HG02571 (cell line): ENCODE measurements at regions not wholly inside any gene's neighbourhood (a gene's known extent, or its start where the extent isn't known, plus 50 kb on each side); places are given as distances from the start of the nearest gene placed in this dataset.
"Not testable (repeated sequence)": the region's sequence is repeated elsewhere in the genome, so short reads cannot be mapped to it uniquely, and the experiment has no call there.

ENCODE experiments used
- ATAC-seq: cut with Tn5 transposase; IDR thresholded peaks from one replicate; pipeline ENCODE4 v1.9.1; 2021; ENCODE audit warnings: mild to moderate bottlenecking, moderate library complexity; ENCODE audit not compliant: unreplicated experiment

DNA sequence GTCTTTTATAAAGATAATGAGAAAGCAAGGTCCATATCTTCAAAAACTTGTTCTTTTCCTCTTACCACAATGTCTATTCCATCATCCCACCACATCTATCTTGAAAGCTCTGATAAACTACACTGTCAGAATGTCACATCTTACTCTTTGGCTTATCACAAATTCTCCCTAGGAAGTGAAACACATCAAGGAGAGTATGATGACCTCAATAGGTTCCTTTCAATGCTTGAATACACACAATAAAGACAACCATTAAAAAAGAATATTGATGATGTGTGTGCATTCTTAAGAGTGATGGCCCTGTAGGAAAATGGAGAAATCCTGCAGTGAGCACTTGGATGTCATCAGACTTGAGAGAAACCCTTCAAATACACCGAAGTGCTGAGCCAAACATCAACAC lies 918.1 kb upstream of the SORCS1 start:
- ATAC-seq: no peak

DNA sequence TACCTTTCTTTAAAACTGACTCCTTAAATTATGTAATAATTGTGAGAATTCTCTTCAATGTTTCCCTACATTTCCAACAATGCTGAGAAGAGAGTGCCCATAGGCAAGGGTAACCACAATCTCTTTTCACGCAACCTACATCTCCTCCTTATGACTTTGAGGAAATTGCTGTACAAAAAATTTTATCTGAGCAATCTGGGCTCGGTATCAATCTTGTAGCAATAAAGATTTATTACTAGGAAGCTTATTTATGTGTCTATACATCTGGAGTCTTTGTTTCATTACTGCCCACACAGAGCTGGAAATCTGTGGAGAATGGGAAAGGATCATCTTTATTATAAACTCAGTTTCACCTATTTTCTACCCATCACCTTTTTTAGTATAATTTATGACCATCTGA lies 913.8 kb upstream of the SORCS1 start:
- no peak for ATAC-seq

GRCh38 chr10:108072466-108072865 lies 908.0 kb upstream of the SORCS1 start:
- ATAC-seq: no peak

DNA sequence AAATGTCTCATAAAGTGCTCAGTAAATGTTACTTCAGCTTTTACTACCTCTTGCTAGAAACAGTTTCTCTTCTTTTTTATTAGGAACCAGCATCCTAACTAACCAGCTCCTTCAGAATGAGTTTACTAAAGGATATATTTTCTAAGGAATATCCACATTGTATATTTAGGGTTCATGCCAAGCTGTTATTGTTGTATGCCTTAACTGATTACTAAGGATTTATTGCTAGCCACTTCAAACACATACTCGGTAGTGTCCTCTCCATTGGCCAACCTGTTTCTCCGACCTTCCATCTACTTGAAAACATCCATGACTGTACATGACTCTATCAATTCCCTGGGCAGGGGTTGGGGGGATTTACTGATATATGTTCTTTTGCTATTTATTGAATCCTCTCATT lies 906.3 kb upstream of the SORCS1 start:
- no peak for ATAC-seq

GRCh38 chr10:108069096-108069495 lies 904.6 kb upstream of the SORCS1 start:
- no peak for ATAC-seq

DNA sequence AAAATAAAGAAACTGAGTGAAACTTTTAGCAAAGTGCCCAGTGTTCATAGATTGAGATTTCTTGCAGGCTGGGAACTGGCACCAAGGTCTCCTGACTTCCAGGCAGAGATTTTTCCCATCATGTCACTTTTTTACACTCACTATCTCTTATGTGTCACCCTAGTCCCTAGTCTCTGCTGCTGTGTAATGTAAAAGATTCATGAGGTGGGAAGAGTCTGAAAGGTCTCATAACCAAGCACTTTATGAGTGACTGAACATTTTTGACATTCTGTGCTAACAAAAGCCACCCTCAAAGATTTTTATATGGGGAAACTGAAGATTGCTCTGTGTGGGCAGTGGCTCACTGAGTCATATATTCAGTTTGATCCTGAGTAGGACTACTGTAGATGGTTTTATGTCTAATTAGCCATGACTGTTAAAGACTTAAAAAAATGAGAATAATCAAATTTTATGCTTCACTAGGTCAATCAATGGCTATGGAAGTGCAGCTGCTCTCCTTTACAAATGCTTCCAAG lies 900.3 kb upstream of the SORCS1 start:
- no peak for ATAC-seq

- no peak for ATAC-seq
Measured at GRCh38 chr10:108060246-108060645, 895.7 kb upstream of the SORCS1 start.

- ATAC-seq: no peak
Measured at GRCh38 chr10:108055506-108055905, 891.0 kb upstream of the SORCS1 start.

DNA sequence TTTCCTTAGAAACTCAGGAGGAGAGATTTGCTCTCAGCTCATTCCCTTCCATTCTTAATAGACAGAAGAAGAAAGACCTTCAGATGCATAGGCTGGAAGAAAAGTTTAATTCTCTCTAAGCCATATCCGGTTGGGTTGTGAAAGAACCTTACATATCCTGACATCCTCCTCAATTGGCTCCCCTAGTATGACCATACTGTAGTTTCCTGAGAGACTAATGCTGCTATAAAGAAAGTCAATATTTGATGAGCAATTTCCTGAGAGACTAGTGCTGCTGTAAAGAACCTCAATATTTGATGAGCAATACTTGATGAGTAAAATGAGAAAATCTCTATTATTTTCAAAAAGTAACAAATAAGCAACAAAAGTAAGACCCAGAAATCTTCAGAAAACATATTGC lies 888.5 kb upstream of the SORCS1 start:
- no peak for ATAC-seq

DNA sequence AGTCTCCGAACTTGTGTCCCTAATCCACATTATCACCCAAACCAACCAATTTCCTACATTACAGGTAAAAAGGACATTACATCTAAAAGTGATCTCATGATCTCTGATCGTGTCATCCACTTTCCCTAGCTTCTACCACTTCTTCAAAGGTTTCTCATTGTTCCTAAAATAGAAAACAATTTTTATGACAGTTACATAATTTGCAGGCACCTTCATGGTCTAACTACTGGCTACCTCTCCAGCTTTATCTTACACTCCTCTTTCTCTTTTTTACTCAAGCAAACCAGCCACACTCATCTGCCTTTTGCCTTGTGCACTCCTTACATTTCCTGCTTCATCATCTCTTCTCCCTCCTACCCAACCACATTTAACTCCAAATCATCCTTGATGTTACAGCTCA lies 886.7 kb upstream of the SORCS1 start:
- ATAC-seq: no peak

DNA sequence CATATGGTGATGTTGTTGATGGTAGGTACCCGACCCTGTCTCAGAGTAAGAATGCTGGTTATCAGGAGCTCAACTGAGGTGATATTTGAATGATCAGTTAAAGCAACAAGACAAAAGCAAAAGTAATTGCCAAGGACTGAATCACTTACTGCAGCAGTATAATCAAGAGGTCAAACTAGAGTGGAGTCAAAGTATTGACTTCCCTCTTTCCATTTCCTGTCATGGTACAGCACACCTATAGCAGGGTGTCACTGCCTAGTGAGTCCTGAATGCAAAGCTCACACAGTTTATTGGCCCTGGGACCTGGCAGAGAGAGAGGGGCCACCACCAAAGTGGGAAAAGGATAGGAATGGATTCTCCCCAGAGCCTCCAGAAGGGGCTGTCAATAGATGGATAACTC lies 886.1 kb upstream of the SORCS1 start:
- ATAC-seq: no peak

DNA sequence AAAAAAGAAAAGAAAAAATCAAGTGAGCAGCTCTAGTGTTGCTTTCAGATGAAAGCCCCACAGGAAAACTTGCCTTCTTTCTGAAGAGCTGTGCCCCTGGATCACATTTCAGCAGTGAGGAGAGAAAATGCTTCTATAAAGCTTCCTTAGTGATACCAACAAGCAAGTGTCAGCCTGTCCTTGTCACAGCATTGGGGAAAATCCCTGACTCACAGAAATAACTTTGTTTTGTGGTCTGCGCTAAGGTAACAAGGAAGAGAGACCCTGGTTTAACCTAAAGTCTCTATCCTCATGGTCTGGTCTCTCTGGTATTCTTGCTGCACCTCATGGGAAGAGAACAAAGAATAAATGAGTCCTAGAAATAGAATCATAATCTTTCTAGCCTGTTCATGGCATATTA lies 885.2 kb upstream of the SORCS1 start:
- no peak for ATAC-seq

- ATAC-seq: no peak
Measured at GRCh38 chr10:108048898-108049297, 884.4 kb upstream of the SORCS1 start.

GRCh38 chr10:108039821-108040584 lies 875.5 kb upstream of the SORCS1 start:
- ATAC-seq: no peak

DNA sequence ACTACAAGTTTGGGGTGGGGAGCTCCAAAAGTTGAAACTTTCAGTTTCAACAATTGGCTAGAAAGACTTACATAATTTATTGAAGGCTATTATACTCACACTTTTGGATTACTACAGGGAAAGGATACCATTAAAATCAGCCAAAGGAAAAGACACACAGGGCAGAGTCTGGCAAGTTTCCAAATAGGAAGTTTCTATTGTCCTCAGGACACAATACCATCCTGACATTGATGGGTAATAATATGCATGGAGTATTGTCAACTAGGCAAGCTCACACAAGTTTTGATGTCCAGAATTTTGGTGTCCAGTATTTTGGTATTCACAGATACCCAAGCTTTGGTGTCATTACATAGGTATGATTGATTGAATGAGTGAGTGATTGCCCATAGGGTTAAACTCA lies 872.6 kb upstream of the SORCS1 start:
- no peak for ATAC-seq

DNA sequence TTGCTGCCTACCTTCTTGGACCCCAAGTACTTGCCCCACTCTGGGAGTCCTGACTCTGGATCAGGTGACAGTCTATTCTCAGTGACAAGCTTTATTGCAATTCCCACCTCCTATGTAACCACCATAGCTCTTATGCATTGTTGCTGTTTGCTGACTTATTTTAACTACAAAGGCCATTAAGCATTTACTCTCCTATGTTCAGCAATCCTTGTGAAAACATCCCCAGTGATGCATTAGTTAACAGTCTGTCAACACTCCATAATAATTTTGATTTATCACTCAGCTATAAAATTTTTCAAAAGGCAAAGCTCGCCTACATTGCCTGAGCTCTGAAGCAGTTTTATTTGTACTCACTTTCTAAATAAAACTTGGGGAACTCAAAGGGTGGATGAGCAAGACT lies 871.8 kb upstream of the SORCS1 start:
- no peak for ATAC-seq

DNA sequence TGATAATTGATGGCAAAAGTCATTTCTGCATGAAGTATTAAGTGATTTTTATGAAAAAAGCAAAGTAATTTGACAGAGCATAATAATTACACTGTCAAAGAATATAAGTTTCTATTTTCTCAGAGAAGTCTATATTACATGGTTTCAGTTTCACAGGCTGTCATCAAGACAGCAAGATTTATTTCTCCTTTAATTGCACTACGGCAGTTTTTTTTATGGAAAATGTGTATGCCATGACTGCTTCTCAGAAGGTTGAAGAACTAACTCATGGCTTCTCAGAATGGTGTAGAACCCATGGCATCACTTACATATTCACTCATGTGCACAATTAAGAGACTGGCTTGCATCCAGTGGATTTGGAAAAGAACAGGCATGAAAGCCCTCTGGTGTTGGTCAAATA lies 870.3 kb upstream of the SORCS1 start:
- no peak for ATAC-seq

DNA sequence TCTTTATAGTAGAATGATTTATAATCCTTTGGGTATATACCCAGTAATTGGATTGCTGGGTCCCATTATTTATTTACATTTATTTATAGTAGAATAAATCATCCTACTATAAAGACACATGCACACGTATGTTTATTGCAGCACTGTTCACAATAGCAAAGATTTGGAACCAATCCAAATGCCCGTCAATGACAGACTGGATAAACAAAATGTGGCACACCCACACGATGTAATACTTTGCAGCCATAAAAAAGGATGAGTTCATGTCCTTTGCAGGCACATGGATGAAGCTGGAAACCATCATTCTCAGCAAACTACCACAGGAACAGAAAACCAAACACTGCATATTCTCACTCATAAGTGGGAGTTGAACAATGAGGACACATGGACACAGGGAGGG lies 869.0 kb upstream of the SORCS1 start:
- ATAC-seq: not testable (repeated sequence)

GRCh38 chr10:108031505-108031904 lies 867.0 kb upstream of the SORCS1 start:
- ATAC-seq: no peak

- ATAC-seq: peak; percentile 89
Measured at GRCh38 chr10:108014902-108015177, 850.3 kb upstream of the SORCS1 start.

DNA sequence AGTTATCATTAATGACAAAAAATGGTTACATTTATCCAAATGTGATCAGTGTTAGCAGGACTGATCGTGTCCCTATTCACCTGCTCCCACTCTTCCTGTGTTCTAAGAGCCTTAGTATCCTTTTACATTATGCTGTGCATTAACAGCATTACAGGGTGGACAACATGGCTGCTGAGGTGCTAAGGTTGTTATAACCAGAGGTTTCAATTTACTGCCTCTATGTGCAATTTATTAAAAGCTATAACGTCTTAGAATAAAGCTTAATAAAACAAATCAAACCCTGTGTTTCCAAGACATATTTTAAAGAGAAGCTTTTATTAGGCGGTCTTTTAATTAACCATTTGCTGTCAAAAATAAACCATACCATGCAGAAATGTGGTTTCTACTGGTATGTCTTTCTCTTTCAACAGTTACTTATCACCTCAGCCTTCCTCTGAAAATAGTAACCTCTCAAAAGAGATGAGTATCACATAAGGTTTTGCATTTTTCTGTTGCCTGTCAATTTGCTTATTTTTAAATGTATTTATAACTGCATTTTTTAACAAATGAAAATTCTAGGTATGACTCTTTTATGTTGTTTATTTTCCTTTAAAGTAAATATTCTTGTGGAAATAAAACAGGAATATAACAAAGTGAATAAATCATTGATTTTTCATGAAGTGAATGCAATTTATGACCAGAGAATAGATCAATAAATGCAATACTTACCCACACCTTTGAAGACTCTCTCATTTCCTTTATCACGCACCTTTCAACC lies 849.8 kb upstream of the SORCS1 start:
- peak; percentile 46 for ATAC-seq

DNA sequence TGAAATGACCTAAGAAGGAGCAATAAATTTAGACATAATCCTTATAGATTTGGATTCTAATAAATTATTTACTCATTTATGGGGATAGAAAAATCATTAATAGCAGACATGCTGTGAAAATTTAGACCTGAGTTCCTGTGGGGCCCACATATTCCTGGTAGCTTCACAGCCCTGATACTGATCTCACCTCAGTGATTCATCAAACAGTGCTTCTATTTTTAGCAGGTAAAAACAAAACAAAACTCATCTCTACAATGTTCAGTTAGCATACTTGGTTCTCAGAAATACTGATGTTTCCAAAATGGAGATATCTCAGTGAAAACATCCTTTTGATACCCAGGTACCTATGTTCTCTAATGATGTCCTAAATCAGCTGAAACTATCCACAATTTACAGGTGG lies 841.1 kb upstream of the SORCS1 start:
- no peak for ATAC-seq

GRCh38 chr10:108003576-108003975 lies 839.1 kb upstream of the SORCS1 start:
- ATAC-seq: no peak
